Loucy (cell line): ENCODE measurements at regions not wholly inside any gene's neighbourhood (a gene's known extent, or its start where the extent isn't known, plus 50 kb on each side); places are given as distances from the start of the nearest gene placed in this dataset.

Source experiments
- H2AFZ ChIP-seq: fragments of 200-600 bp; sonication (generic); 2 replicates; pipeline ENCODE4 v1.6.0; 2016; ENCODE audit warnings: antibody characterized with exemption, mild to moderate bottlenecking, low read length, moderate library complexity
- H3F3A ChIP-seq: fragments of 200-600 bp; 2 replicates; pipeline ENCODE4 v1.6.0; 2016; ENCODE audit warnings: antibody characterized with exemption, low read depth, mild to moderate bottlenecking
- H3K27me3 ChIP-seq: fragments of 200-600 bp; sonication (generic); 2 replicates; pipeline ENCODE4 v1.6.1; 2014; ENCODE audit warnings: low read length, mild to moderate bottlenecking; ENCODE audit not compliant: insufficient read depth, poor library complexity, severe bottlenecking
- H3K36me3 ChIP-seq: fragments of 200-600 bp; sonication (generic); 2 replicates; pipeline ENCODE4 v1.6.1; 2016; ENCODE audit warnings: low read length; ENCODE audit not compliant: insufficient read depth
- H3K4me1 ChIP-seq: fragments of 200-600 bp; sonication (generic); 2 replicates; pipeline ENCODE4 v1.5.1; 2014; ENCODE audit warnings: low read length, mild to moderate bottlenecking; ENCODE audit not compliant: insufficient read depth, poor library complexity, severe bottlenecking
- H3K4me2 ChIP-seq: fragments of 200-600 bp; sonication (generic); 2 replicates; pipeline ENCODE4 v1.6.0; 2014; ENCODE audit warnings: antibody characterized with exemption, low read length, low read depth, mild to moderate bottlenecking; ENCODE audit not compliant: poor library complexity, severe bottlenecking
- H3K4me3 ChIP-seq: fragments of 200-600 bp; sonication (generic); 2 replicates; pipeline ENCODE4 v1.5.1; 2014; ENCODE audit warnings: low read length, mild to moderate bottlenecking, mixed read lengths; ENCODE audit not compliant: poor library complexity, severe bottlenecking
- H3K79me2 ChIP-seq: fragments of 200-600 bp; sonication (generic); 2 replicates; pipeline ENCODE4 v1.6.1; 2014; ENCODE audit warnings: low read length; ENCODE audit not compliant: insufficient read depth
- H3K9ac ChIP-seq: fragments of 200-600 bp; sonication (generic); 2 replicates; pipeline ENCODE4 v1.6.0; 2014; ENCODE audit warnings: mild to moderate bottlenecking, low read depth, low read length, moderate library complexity; ENCODE audit not compliant: poor library complexity, severe bottlenecking
- H3K9me2 ChIP-seq: fragments of 200-600 bp; sonication (generic); replicated peaks from 2 replicates; pipeline ENCODE4 v1.6.1; 2016; ENCODE audit warnings: low read depth, low read length, mixed read lengths
- H3K9me3 ChIP-seq: fragments of 200-600 bp; sonication (generic); 2 replicates; pipeline ENCODE4 v1.6.1; 2014; ENCODE audit warnings: mild to moderate bottlenecking, antibody characterized with exemption, low read length, low read depth; ENCODE audit not compliant: insufficient read depth
- H4K20me1 ChIP-seq: fragments of 200-600 bp; sonication (generic); 2 replicates; pipeline ENCODE4 v1.6.0; 2014; ENCODE audit warnings: antibody characterized with exemption, low read length, mild to moderate bottlenecking; ENCODE audit not compliant: insufficient read depth, poor library complexity, severe bottlenecking
- EZH2phosphoT487 ChIP-seq: fragments of 200-600 bp; IDR thresholded peaks from 2 replicates; pipeline ENCODE4 v1.6.1; 2018; ENCODE audit warnings: antibody characterized with exemption, mild to moderate bottlenecking, moderate library complexity, borderline replicate concordance
- TF ChIP-seq, protein P1 (sequence below): fragments of 200-600 bp; sonication (generic); conservative IDR thresholded peaks from 2 replicates; pipeline ENCODE4 v1.5.1; 2014; ENCODE audit warnings: mild to moderate bottlenecking, antibody characterized with exemption, low read length

GRCh38 chr21:37983336-37984095 is 67.3 kb upstream of the KCNJ6 start:
- no peaks in the 10 kb centered on the region for H3K9me3 ChIP-seq
- no peaks in the 10 kb centered on the region for H3K79me2 ChIP-seq
- no peaks in the 10 kb centered on the region for H3K36me3 ChIP-seq
- H3F3A ChIP-seq, result no peaks in the 10 kb centered on the region
- H3K4me1 ChIP-seq, result peaks cover 9% of the 10 kb centered on the region
- no peaks in the 10 kb centered on the region for H3K27me3 ChIP-seq
- TF ChIP-seq, protein P1, sequence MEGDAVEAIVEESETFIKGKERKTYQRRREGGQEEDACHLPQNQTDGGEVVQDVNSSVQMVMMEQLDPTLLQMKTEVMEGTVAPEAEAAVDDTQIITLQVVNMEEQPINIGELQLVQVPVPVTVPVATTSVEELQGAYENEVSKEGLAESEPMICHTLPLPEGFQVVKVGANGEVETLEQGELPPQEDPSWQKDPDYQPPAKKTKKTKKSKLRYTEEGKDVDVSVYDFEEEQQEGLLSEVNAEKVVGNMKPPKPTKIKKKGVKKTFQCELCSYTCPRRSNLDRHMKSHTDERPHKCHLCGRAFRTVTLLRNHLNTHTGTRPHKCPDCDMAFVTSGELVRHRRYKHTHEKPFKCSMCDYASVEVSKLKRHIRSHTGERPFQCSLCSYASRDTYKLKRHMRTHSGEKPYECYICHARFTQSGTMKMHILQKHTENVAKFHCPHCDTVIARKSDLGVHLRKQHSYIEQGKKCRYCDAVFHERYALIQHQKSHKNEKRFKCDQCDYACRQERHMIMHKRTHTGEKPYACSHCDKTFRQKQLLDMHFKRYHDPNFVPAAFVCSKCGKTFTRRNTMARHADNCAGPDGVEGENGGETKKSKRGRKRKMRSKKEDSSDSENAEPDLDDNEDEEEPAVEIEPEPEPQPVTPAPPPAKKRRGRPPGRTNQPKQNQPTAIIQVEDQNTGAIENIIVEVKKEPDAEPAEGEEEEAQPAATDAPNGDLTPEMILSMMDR, result no peak
- TF ChIP-seq EZH2phosphoT487, result no peak
- H3K9me2 ChIP-seq, result no peaks in the 10 kb centered on the region
- no peak overlapping the region for H3K4me3 ChIP-seq
- no peaks in the 10 kb centered on the region for H4K20me1 ChIP-seq
- H3K4me2 ChIP-seq, result no peak overlapping the region
- H2AFZ ChIP-seq, result no peak overlapping the region
- no peak overlapping the region for H3K9ac ChIP-seq

- Histone ChIP-seq H3K79me2 (no peaks in the 10 kb centered on the region), H3K4me3 (no peak overlapping the region), H3K4me1 (peaks cover 9% of the 10 kb centered on the region), H3K4me2 (no peak overlapping the region), H3K9me3 (no peaks in the 10 kb centered on the region), H3K9ac (no peak overlapping the region), H3K36me3 (no peaks in the 10 kb centered on the region), H2AFZ (no peak overlapping the region), H3F3A (no peaks in the 10 kb centered on the region), H3K9me2 (no peaks in the 10 kb centered on the region), H3K27me3 (no peaks in the 10 kb centered on the region), H4K20me1 (no peaks in the 10 kb centered on the region)
- TF ChIP-seq, protein P1, result no peak
- TF ChIP-seq EZH2phosphoT487, result no peak
Observed at GRCh38 chr21:37984416-37984815, 68.2 kb upstream of the KCNJ6 start.

DNA sequence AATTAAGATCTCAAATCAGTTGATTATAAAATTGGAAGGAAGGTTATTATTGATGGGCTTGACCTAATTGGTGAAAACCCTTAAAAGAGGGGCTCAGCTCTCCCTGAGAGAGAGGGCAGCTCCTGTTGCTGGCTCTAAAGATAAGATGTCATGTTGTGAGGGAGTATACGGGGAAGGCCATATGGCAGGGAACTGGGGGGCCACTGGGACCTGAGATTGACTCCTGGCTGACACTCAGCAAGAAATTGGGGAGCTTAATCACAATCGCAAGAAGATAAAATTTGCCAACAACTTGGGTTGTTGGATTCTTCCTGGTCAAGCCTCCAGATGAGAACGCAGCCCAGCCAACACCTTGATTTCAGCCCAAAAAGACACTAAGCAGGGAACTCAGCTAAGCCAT is 69.7 kb upstream of the KCNJ6 start:
- Histone ChIP-seq H3K36me3 (no peaks in the 10 kb centered on the region), H3K4me3 (no peak overlapping the region), H2AFZ (no peak overlapping the region), H3K79me2 (no peaks in the 10 kb centered on the region), H3K9me3 (no peaks in the 10 kb centered on the region), H3F3A (no peaks in the 10 kb centered on the region), H3K9ac (no peak overlapping the region), H3K4me2 (no peak overlapping the region), H4K20me1 (no peaks in the 10 kb centered on the region), H3K9me2 (no peaks in the 10 kb centered on the region), H3K27me3 (no peaks in the 10 kb centered on the region), H3K4me1 (peaks cover 9% of the 10 kb centered on the region)
- no peak for TF ChIP-seq EZH2phosphoT487
- TF ChIP-seq, protein P1, result no peak
